HepG2 (cell line): ENCODE measurements at regions not wholly inside any gene's neighbourhood (a gene's known extent, or its start where the extent isn't known, plus 50 kb on each side); places are given as distances from the start of the nearest gene placed in this dataset.

Source experiments
- ATAC-seq: fragments of 200-7000 bp; cut with Tn5 transposase; 3 replicates; pipeline ENCODE4 v1.9.1; 2020; ENCODE audit warnings: mild to moderate bottlenecking, moderate library complexity
- BruUV-seq: library from RNA; stranded (reverse); fragments of 400-500 nt; replicated peaks from 2 replicates; lab custom pipeline; 2021; lab: Mats Ljungman, UMichigan
- CTCF ChIA-PET: fragments of 300-600 bp; formaldehyde crosslinking; extraction: SDS; loops from one replicate; lab custom pipeline; 2021; ENCODE audit warnings: low total read pairs, inconsistent platforms, low intra/inter-chr PET ratio; lab: Yijun Ruan, JAX
- POLR2A ChIA-PET: fragments of 350-600 bp; sonication (Branson Sonifier 250); formaldehyde crosslinking; loops from one replicate; lab custom pipeline; 2020; ENCODE audit warnings: antibody characterized with exemption, inconsistent platforms; lab: Yijun Ruan, JAX
- DNase-seq: peaks from one replicate; pipeline ENCODE4 v3.0.0-alpha.2; 2015; ENCODE audit warnings: low spot score
- FAIRE-seq: peaks from 3 replicates; lab custom pipeline; 2011; peaks lifted over from hg19 to GRCh38; lab: Jason Lieb, UNC
- H2AFZ ChIP-seq: one replicate; pipeline ENCODE4 v1.6.1; 2011; ENCODE audit warnings: low read length, inconsistent platforms
- H3K27ac ChIP-seq: fragments of 300-600 bp; 3 replicates; pipeline ENCODE4 v1.8.0; 2011; ENCODE audit warnings: mixed run types, mild to moderate bottlenecking, mixed read lengths, low read length, inconsistent platforms; ENCODE audit not compliant: insufficient read depth; ENCODE audit errors: extremely low read length
- H3K27me3 ChIP-seq, 2 experiments: fragments of 200-600 bp in 1 of 2; 2 replicates in 1 of 2; 3 replicates in 1 of 2; pipeline versions ENCODE4 v1.6.0 to v1.8.0; 2011; ENCODE audit warnings: low read length in 2 of 2, mild to moderate bottlenecking in 2 of 2, moderate library complexity in 2 of 2, inconsistent platforms in 1 of 2; ENCODE audit not compliant: insufficient read depth in 2 of 2, control insufficient read depth in 1 of 2
- H3K36me3 ChIP-seq, 2 experiments: fragments of 200-600 bp in 1 of 2; replicated peaks in 1 of 2; 2 replicates in 1 of 2; 3 replicates in 1 of 2; pipeline versions ENCODE4 v1.5.1 to v1.8.0; 2011; ENCODE audit warnings: low read length in 2 of 2, inconsistent platforms in 1 of 2; ENCODE audit not compliant: insufficient read depth in 2 of 2, control insufficient read depth in 1 of 2
- H3K4me1 ChIP-seq: 2 replicates; pipeline ENCODE4 v1.5.1; 2012; ENCODE audit warnings: low read length, inconsistent platforms; ENCODE audit not compliant: insufficient read depth
- H3K4me2 ChIP-seq: 2 replicates; pipeline ENCODE4 v1.6.0; 2011; ENCODE audit warnings: low read depth, low read length, inconsistent platforms
- H3K4me3 ChIP-seq, 3 experiments: fragments of 200-600 bp in 1 of 3; sonication (generic), shearing (Covaris generic) in 1 of 3; replicated peaks in 1 of 3; 2 replicates each; pipeline ENCODE4 v1.5.1; 2011 to 2016; ENCODE audit warnings: low read length in 3 of 3, inconsistent platforms in 2 of 3, low read depth in 2 of 3, mild to moderate bottlenecking in 2 of 3, control low read depth in 1 of 3, mixed read lengths in 1 of 3; ENCODE audit not compliant: insufficient read depth in 1 of 3
- H3K79me2 ChIP-seq: one replicate; pipeline ENCODE4 v1.6.1; 2011; ENCODE audit warnings: low read length, inconsistent platforms; ENCODE audit not compliant: insufficient read depth
- H3K9ac ChIP-seq: 2 replicates; pipeline ENCODE4 v1.6.0; 2011; ENCODE audit warnings: mild to moderate bottlenecking, low read depth, low read length, inconsistent platforms; ENCODE audit not compliant: insufficient read depth
- H3K9me3 ChIP-seq: 2 replicates; pipeline ENCODE4 v1.5.1; 2012; ENCODE audit warnings: mild to moderate bottlenecking, low read length
- H4K20me1 ChIP-seq: 2 replicates; pipeline ENCODE4 v1.6.0; 2011; ENCODE audit warnings: inconsistent platforms, mild to moderate bottlenecking, low read length, moderate library complexity; ENCODE audit not compliant: insufficient read depth
- AGO1 ChIP-seq: fragments of 200-400 bp; formaldehyde crosslinking; IDR thresholded peaks from 2 replicates; pipeline ENCODE4 v1.6.1; 2017; ENCODE audit warnings: mild to moderate bottlenecking, low read depth, low read length, moderate library complexity; ENCODE audit not compliant: poor library complexity, severe bottlenecking
- BHLHE40 ChIP-seq: IDR thresholded peaks from 2 replicates; pipeline ENCODE4 v1.6.1; 2011; ENCODE audit warnings: low read length, improper control_type of control experiment
- ERF ChIP-seq: IDR thresholded peaks from 2 replicates; pipeline ENCODE4 v1.6.1; 2018; ENCODE audit warnings: missing biosample characterization, missing genetic modification reagents
- NPAS2 ChIP-seq: sonication (generic); formaldehyde crosslinking; IDR thresholded peaks from 2 replicates; pipeline ENCODE4 v1.8.0; 2022; ENCODE audit warnings: mild to moderate bottlenecking, missing genetic modification reagents, borderline replicate concordance
- PAWR ChIP-seq: sonication (generic); formaldehyde crosslinking; IDR thresholded peaks from 2 replicates; pipeline ENCODE4 v1.4.0; 2020; ENCODE audit warnings: missing genetic modification reagents, mild to moderate bottlenecking, borderline replicate concordance
- TGIF2 ChIP-seq: IDR thresholded peaks from 2 replicates; pipeline ENCODE4 v1.6.1; 2016; ENCODE audit warnings: control low read depth, missing compliant biosample characterization
- ZNF275 ChIP-seq: sonication (generic); formaldehyde crosslinking; IDR thresholded peaks from 2 replicates; pipeline ENCODE4 v1.8.0; 2022; ENCODE audit warnings: missing genetic modification reagents, mild to moderate bottlenecking, inconsistent platforms, borderline replicate concordance
- ZNF354B ChIP-seq: sonication (generic); formaldehyde crosslinking; IDR thresholded peaks from 2 replicates; pipeline ENCODE4 v1.8.0; 2022; ENCODE audit warnings: mild to moderate bottlenecking, missing genetic modification reagents
- ZNF572 ChIP-seq: sonication (generic); formaldehyde crosslinking; IDR thresholded peaks from 2 replicates; pipeline ENCODE4 v1.5.1; 2020; ENCODE audit warnings: mild to moderate bottlenecking, missing genetic modification reagents
- ZNF580 ChIP-seq: IDR thresholded peaks from 2 replicates; pipeline ENCODE4 v1.6.1; 2016; ENCODE audit warnings: low read depth, borderline replicate concordance
- ZNF605 ChIP-seq: sonication (generic); formaldehyde crosslinking; IDR thresholded peaks from 2 replicates; pipeline ENCODE4 v1.8.0; 2022; ENCODE audit warnings: mild to moderate bottlenecking, missing genetic modification reagents
- ZNF672 ChIP-seq: sonication (generic); formaldehyde crosslinking; IDR thresholded peaks from 2 replicates; pipeline ENCODE4 v1.8.1; 2022; ENCODE audit warnings: missing genetic modification reagents
- ZNF782 ChIP-seq: sonication (generic); formaldehyde crosslinking; IDR thresholded peaks from 2 replicates; pipeline ENCODE4 v1.4.0; 2020; ENCODE audit warnings: missing genetic modification reagents, mild to moderate bottlenecking, borderline replicate concordance
- ZNF792 ChIP-seq: IDR thresholded peaks from 2 replicates; pipeline ENCODE4 v1.6.1; 2016
- ZNF839 ChIP-seq: sonication (generic); formaldehyde crosslinking; IDR thresholded peaks from 2 replicates; pipeline ENCODE4 v1.4.0; 2020; ENCODE audit warnings: missing genetic modification reagents, mild to moderate bottlenecking, borderline replicate concordance
- ZSCAN29 ChIP-seq: sonication (generic); formaldehyde crosslinking; conservative IDR thresholded peaks from 2 replicates; pipeline ENCODE4 v1.4.0; 2020; ENCODE audit warnings: mild to moderate bottlenecking, missing genetic modification reagents
- WGBS: methylation state at CpG from one replicate; pipeline ENCODE4 v1.1.6; 2017; ENCODE audit warnings: low lambda C conversion rate; 5-methylcytosine and 5-hydroxymethylcytosine counted together
- in situ Hi-C: cut with HindIII; loops from 2 replicates; pipeline ENCODE4 v1.10.0; 2017; ENCODE audit warnings: low pct_unique_long_range_greater_than_20kb; ENCODE audit not compliant: extremely low pct_ligation_motif_present
- intact Hi-C: fragments of 100-400 bp; cut with micrococcal nuclease; formaldehyde crosslinking; loops from one replicate; pipeline ENCODE4 v1.10.0; 2022; ENCODE audit not compliant: unreplicated experiment

GRCh38 chr7:136214356-136214755 lies 237.2 kb upstream of the MTPN start:
- POLR2A ChIA-PET = no interaction called here
- Histone ChIP-seq H3K4me2 (no peak overlapping the region), H3K4me1 (no peaks in the 10 kb centered on the region), H2AFZ (no peak overlapping the region), H3K4me3 (no peak overlapping the region), H3K9ac (no peak overlapping the region), H4K20me1 (no peaks in the 10 kb centered on the region), H3K27ac (no peak overlapping the region), H3K36me3 (no peaks in the 10 kb centered on the region), H3K9me3 (no peaks in the 10 kb centered on the region), H3K27me3 (no peaks in the 10 kb centered on the region), H3K79me2 (no peaks in the 10 kb centered on the region)
- no peak for TF ChIP-seq ZNF782
- no peak for TF ChIP-seq AGO1
- TF ChIP-seq ZNF580 (CRISPR knock-in tag) = no peak
- TF ChIP-seq ZNF792 (CRISPR knock-in tag) = no peak
- no peak for TF ChIP-seq PAWR
- TF ChIP-seq ZSCAN29 (CRISPR knock-in tag) = no peak
- TF ChIP-seq ZNF275 (CRISPR knock-in tag) = no peak
- no peak for TF ChIP-seq ERF (CRISPR knock-in tag)
- no peak for TF ChIP-seq ZNF572 (CRISPR knock-in tag)
- no peak for TF ChIP-seq ZNF672 (CRISPR knock-in tag)
- no peak for TF ChIP-seq ZNF354B (CRISPR knock-in tag)
- TF ChIP-seq NPAS2 (CRISPR knock-in tag) = no peak
- no peak for TF ChIP-seq ZNF605 (CRISPR knock-in tag)
- no peak for TF ChIP-seq TGIF2 (CRISPR knock-in tag)
- TF ChIP-seq BHLHE40 = no peak
- TF ChIP-seq ZNF839 (CRISPR knock-in tag) = no peak
- 0% methylated on average over 1 of the region's 1 CpG for WGBS
- no peak for DNase-seq
- in situ Hi-C loops = no loop called here
- intact Hi-C loops = no loop called here
- BruUV-seq = no TSS peak
- CTCF ChIA-PET = no interaction called here
- no peak for ATAC-seq
- FAIRE-seq = no peak
